Brain microvascular endothelial cell (primary cell): ENCODE measurements at regions not wholly inside any gene's neighbourhood (a gene's known extent, or its start where the extent isn't known, plus 50 kb on each side); places are given as distances from the start of the nearest gene placed in this dataset.
"Not testable (repeated sequence)": the region's sequence is repeated elsewhere in the genome, so short reads cannot be mapped to it uniquely, and the experiment has no call there.

Experiments
- DNase-seq: peaks from one replicate; pipeline ENCODE4 v3.0.0-alpha.2; 2020
- H3K27ac ChIP-seq: fragments of 250-450 bp; sonication (Bioruptor Pico); 2 replicates; pipeline ENCODE4 v1.5.1; 2020; ENCODE audit warnings: mild to moderate bottlenecking, moderate library complexity
- H3K27me3 ChIP-seq: fragments of 250-450 bp; sonication (Bioruptor Pico); replicated peaks from 2 replicates; pipeline ENCODE4 v1.5.1; 2020; ENCODE audit warnings: mild to moderate bottlenecking
- H3K36me3 ChIP-seq: fragments of 250-450 bp; sonication (Bioruptor Pico); replicated peaks from 2 replicates; pipeline ENCODE4 v1.5.1; 2020; ENCODE audit warnings: mild to moderate bottlenecking
- H3K4me3 ChIP-seq: 2 replicates; pipeline ENCODE4 v1.5.1; 2011; ENCODE audit warnings: low read depth, mild to moderate bottlenecking, control low read depth, low read length, moderate library complexity
- in situ Hi-C: cut with HindIII; loops from 2 replicates; pipeline ENCODE4 v1.10.0; 2017; ENCODE audit warnings: low sequenced_read_pairs, low pct_ligation_motif_present
- TF ChIP-seq, protein P1 (sequence below): IDR thresholded peaks from 2 replicates; pipeline ENCODE4 v1.5.1; 2011; ENCODE audit warnings: low read depth, mild to moderate bottlenecking, moderate library complexity, low read length, control low read depth, inconsistent platforms; ENCODE audit errors: missing control alignments

DNA sequence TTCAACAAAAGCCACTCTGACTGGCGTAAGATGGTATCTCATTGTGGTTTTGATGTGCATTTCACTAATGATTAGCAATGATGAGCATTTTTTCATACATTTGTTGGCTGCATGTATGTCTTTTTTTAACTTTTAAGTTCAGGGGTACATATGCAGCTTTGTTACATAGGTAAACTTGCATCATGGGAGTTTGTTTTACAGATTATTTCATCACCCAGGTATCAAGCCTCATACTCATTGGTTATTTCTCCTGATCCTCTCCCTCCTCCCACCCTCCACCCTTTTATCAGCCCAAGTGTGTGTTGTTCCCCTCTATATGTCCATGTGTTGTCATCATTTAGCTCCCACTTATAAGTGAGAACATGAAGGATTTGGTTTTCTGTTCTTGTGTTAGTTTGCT lies 154.1 kb upstream of the POGK start:
- H3K4me3 ChIP-seq, result no peak overlapping the region
- in situ Hi-C loops, result no loop called here
- no peaks in the 10 kb centered on the region for H3K36me3 ChIP-seq
- TF ChIP-seq, protein P1, sequence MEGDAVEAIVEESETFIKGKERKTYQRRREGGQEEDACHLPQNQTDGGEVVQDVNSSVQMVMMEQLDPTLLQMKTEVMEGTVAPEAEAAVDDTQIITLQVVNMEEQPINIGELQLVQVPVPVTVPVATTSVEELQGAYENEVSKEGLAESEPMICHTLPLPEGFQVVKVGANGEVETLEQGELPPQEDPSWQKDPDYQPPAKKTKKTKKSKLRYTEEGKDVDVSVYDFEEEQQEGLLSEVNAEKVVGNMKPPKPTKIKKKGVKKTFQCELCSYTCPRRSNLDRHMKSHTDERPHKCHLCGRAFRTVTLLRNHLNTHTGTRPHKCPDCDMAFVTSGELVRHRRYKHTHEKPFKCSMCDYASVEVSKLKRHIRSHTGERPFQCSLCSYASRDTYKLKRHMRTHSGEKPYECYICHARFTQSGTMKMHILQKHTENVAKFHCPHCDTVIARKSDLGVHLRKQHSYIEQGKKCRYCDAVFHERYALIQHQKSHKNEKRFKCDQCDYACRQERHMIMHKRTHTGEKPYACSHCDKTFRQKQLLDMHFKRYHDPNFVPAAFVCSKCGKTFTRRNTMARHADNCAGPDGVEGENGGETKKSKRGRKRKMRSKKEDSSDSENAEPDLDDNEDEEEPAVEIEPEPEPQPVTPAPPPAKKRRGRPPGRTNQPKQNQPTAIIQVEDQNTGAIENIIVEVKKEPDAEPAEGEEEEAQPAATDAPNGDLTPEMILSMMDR, result no peak
- no peak overlapping the region for H3K27ac ChIP-seq
- no peaks in the 10 kb centered on the region for H3K27me3 ChIP-seq
- no peak for DNase-seq

DNA sequence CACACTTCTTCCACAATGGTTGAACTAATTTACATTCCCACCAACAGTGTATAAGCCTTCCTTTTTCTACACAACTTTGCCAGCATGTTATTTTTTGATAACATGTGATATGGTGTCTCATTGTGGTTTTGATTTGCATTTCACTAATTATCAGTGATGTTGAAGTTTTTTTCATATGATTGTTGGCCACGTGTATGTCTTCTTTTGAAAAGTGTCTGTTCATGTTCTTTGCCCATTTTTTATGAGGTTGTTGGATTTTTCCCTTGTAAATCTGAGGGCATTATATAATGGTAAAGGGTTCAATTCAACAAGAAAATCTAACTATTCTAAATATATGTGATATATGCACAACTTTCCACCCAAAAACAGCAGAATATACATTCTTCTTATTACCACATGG lies 153.4 kb upstream of the POGK start:
- in situ Hi-C loops, H3K36me3 ChIP-seq, DNase-seq, H3K4me3 ChIP-seq, H3K27me3 ChIP-seq, H3K27ac ChIP-seq: not testable (repeated sequence)

DNA sequence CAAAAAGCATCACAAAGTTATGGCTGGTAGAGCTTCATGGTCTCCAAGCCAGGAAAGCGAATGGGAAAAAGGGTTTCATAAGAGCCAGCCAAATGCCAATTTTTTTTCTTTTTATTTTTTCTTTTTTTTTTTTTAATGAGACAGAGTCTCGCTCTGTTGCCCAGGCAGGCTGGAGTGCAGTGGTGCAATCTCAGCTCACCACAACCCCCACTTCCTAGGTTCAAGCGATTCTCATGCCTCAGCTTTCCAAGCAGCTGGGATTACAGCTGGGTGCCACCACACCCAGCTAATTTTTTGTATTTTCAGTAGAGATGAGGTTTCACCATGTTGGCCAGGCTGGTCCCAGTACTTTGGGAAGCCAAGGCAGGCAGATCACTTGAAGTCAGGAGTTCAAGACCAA lies 148.7 kb upstream of the POGK start:
- H3K27ac ChIP-seq, DNase-seq, H3K4me3 ChIP-seq, H3K36me3 ChIP-seq, in situ Hi-C loops, H3K27me3 ChIP-seq: not testable (repeated sequence)

DNA sequence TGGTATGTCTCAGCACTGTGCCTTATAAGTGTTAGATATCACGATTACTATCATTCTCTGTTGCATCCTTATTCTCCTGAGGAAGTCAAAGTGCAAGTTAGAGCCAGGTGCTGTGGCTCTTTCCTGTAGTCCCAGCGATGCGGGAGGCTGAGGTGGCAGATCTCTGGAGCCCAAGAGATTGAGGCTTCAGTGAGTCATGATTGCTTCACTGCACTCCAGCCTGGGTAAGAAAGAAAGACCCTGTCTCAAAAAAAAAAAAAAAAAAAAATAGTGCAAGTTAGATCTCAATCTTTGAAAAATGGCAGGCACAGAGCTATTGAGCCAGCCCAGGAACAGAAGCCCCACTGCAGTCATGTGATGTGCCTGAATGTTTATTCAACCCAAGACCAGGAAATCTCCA lies 147.8 kb upstream of the POGK start:
- TF ChIP-seq, protein P1, result no peak
- no peaks in the 10 kb centered on the region for H3K27me3 ChIP-seq
- in situ Hi-C loops, result no loop called here
- no peaks in the 10 kb centered on the region for H3K36me3 ChIP-seq
- H3K27ac ChIP-seq, result no peak overlapping the region
- DNase-seq, result no peak
- no peak overlapping the region for H3K4me3 ChIP-seq

DNA sequence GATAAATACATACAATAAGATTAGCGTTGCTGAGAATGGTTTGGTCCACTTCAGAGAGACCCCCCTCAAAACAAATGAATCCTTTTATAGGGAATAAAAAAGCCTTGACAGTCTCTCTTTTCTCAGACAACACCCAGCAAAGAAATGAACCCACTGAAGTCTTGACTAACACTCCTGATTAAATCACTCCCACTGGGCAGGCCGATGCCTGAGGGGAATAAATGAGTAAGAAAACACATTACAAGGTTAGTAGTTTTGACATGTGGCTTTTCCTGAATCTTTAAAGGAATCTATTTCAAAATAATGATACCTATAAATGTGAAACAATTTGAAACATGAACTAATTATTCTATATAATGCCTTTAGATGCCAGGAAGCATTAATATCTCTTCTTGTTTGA lies 146.9 kb upstream of the POGK start:
- H3K27me3 ChIP-seq, result no peaks in the 10 kb centered on the region
- H3K36me3 ChIP-seq, result no peaks in the 10 kb centered on the region
- in situ Hi-C loops, result no loop called here
- no peak overlapping the region for H3K27ac ChIP-seq
- H3K4me3 ChIP-seq, result no peak overlapping the region
- no peak for DNase-seq
- TF ChIP-seq, protein P1, result no peak

DNA sequence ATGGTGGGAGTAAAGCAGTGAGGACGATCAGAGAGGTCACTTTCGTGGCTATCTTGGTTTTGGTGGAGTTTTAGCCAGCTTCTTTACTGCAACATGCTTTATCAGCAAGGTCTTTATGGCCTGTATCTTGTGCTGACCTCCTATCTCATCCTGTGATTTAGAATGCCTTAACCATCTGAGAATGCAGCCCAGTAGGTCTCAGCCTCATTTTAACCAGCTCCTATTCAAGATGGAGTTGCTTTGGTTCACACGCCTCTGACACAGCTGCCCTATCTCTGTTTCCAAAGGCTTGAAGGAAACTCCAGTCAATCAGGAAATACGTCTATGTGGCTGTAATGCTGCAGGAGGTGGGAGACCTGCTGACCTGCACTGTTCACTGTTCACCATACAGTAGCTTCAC lies 146.1 kb upstream of the POGK start:
- TF ChIP-seq, protein P1, result no peak
- H3K27me3 ChIP-seq, result no peaks in the 10 kb centered on the region
- no peak overlapping the region for H3K27ac ChIP-seq
- in situ Hi-C loops, result no loop called here
- no peak for DNase-seq
- no peak overlapping the region for H3K4me3 ChIP-seq
- H3K36me3 ChIP-seq, result no peaks in the 10 kb centered on the region

DNA sequence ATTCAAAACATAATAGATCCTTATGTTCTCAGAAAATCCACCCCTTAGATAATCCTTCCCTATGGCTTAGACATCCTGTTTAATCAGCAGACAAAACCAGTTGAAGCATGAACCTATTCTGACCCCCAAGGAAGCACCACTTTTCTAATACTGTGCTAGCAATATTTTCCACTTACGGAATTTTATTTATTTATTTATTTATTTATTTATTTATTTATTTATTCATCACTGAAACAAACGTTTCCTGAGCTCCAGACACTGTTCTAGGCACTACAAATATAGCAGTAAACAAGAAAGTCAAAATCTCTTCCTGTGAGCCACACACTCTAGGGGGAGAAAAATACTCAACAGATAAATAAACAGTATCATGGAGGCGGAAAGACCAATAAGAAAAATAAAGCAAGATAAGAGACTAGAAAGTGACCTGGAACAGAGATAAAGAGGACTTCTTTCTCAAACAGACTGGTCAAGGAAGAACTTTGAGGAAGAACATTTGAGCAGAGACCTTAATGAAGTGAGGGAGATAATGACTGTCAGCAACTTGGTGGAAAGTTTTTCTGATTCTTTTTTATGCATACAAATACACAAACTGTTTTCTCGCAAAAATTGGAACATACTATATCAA lies 145.5 kb upstream of the POGK start:
- Histone ChIP-seq H3K36me3 (no peaks in the 10 kb centered on the region), H3K4me3 (no peak overlapping the region), H3K27me3 (no peaks in the 10 kb centered on the region), H3K27ac (no peak overlapping the region)
- no peak for DNase-seq
- in situ Hi-C loops, result no loop called here
- TF ChIP-seq, protein P1, result no peak
